H9 (cell line): ENCODE measurements at regions not wholly inside any gene's neighbourhood (a gene's known extent, or its start where the extent isn't known, plus 50 kb on each side); places are given as distances from the start of the nearest gene placed in this dataset.

Experiments
- DNase-seq: peaks from one replicate; pipeline ENCODE4 v3.0.0-alpha.2; 2017
- H2AFZ ChIP-seq: one replicate; pipeline ENCODE4 v1.6.1; 2013; ENCODE audit warnings: mild to moderate bottlenecking, low read length, control low read depth, moderate library complexity
- H2AK5ac ChIP-seq: 2 replicates; pipeline ENCODE4 v1.6.1; 2013; ENCODE audit warnings: low read length, control low read depth, mixed read lengths; ENCODE audit not compliant: insufficient read length
- H2BK120ac ChIP-seq: one replicate; pipeline ENCODE4 v1.6.1; 2013; ENCODE audit warnings: low read depth, mild to moderate bottlenecking, low read length, control low read depth, inconsistent platforms; ENCODE audit not compliant: poor library complexity, severe bottlenecking
- H2BK12ac ChIP-seq: 2 replicates; pipeline ENCODE4 v1.6.1; 2013; ENCODE audit warnings: low read length, control low read depth, mixed read lengths, low read depth; ENCODE audit not compliant: insufficient read length
- H2BK15ac ChIP-seq: 2 replicates; pipeline ENCODE4 v1.6.1; 2013; ENCODE audit warnings: low read depth, low read length, control low read depth
- H2BK20ac ChIP-seq: one replicate; pipeline ENCODE4 v1.6.1; 2013; ENCODE audit warnings: low read depth, mild to moderate bottlenecking, low read length, control low read depth, inconsistent platforms; ENCODE audit not compliant: poor library complexity, severe bottlenecking
- H2BK5ac ChIP-seq: 2 replicates; pipeline ENCODE4 v1.6.1; 2013; ENCODE audit warnings: low read length, control low read depth, mixed read lengths; ENCODE audit not compliant: insufficient read length
- H3K14ac ChIP-seq: 2 replicates; pipeline ENCODE4 v1.6.1; 2013; ENCODE audit warnings: low read length, control low read depth; ENCODE audit not compliant: insufficient read depth
- H3K18ac ChIP-seq: 2 replicates; pipeline ENCODE4 v1.6.1; 2013; ENCODE audit warnings: low read depth, mild to moderate bottlenecking, mixed read lengths, low read length, control low read depth; ENCODE audit not compliant: insufficient read length
- H3K23ac ChIP-seq: 2 replicates; pipeline ENCODE4 v1.6.1; 2013; ENCODE audit warnings: low read length, control low read depth, mixed read lengths, low read depth; ENCODE audit not compliant: insufficient read length
- H3K23me2 ChIP-seq: 2 replicates; pipeline ENCODE4 v1.6.1; 2013; ENCODE audit warnings: low read depth, mild to moderate bottlenecking, mixed read lengths, low read length, control low read depth; ENCODE audit not compliant: insufficient read length, poor library complexity, severe bottlenecking
- H3K27ac ChIP-seq: 2 replicates; pipeline ENCODE4 v1.5.1; 2013; ENCODE audit warnings: low read length, control low read depth, mixed read lengths, low read depth; ENCODE audit not compliant: insufficient read length
- H3K27me3 ChIP-seq: 2 replicates; pipeline ENCODE4 v1.6.1; 2013; ENCODE audit warnings: low read length, control low read depth, inconsistent platforms; ENCODE audit not compliant: insufficient read depth
- H3K4ac ChIP-seq: 2 replicates; pipeline ENCODE4 v1.6.1; 2013; ENCODE audit warnings: low read depth, mild to moderate bottlenecking, control low read depth, inconsistent platforms, low read length, moderate library complexity
- H3K4me1 ChIP-seq: 2 replicates; pipeline ENCODE4 v1.6.1; 2013; ENCODE audit warnings: low read length, control low read depth, inconsistent platforms; ENCODE audit not compliant: insufficient read depth
- H3K4me2 ChIP-seq: 2 replicates; pipeline ENCODE4 v1.6.1; 2013; ENCODE audit warnings: low read length, control low read depth, mixed read lengths; ENCODE audit not compliant: insufficient read length, insufficient read depth
- H3K56ac ChIP-seq: 2 replicates; pipeline ENCODE4 v1.6.1; 2013; ENCODE audit warnings: low read depth, mild to moderate bottlenecking, mixed read lengths, low read length, control low read depth; ENCODE audit not compliant: insufficient read length
- H3K79me1 ChIP-seq: 2 replicates; pipeline ENCODE4 v1.6.1; 2013; ENCODE audit warnings: low read depth, mild to moderate bottlenecking, moderate library complexity, low read length, control low read depth, inconsistent platforms; ENCODE audit not compliant: insufficient read depth, poor library complexity, severe bottlenecking
- H3K79me2 ChIP-seq: 2 replicates; pipeline ENCODE4 v1.6.1; 2013; ENCODE audit warnings: low read length, control low read depth, inconsistent platforms; ENCODE audit not compliant: insufficient read depth
- H3K9ac ChIP-seq: 2 replicates; pipeline ENCODE4 v1.6.1; 2013; ENCODE audit warnings: low read length, control low read depth, mixed read lengths; ENCODE audit not compliant: insufficient read length; ENCODE audit errors: extremely low read depth
- H3K9me3 ChIP-seq: one replicate; pipeline ENCODE4 v1.6.1; 2013; ENCODE audit warnings: low read depth, low read length, inconsistent platforms; ENCODE audit not compliant: control insufficient read depth
- H3T11ph ChIP-seq: one replicate; pipeline ENCODE4 v1.6.1; 2013; ENCODE audit warnings: mild to moderate bottlenecking, low read length, control low read depth, inconsistent platforms
- H4K20me1 ChIP-seq: one replicate; pipeline ENCODE4 v1.6.1; 2013; ENCODE audit not compliant: control insufficient read depth, insufficient read length, insufficient read depth
- H4K5ac ChIP-seq: 2 replicates; pipeline ENCODE4 v1.6.1; 2013; ENCODE audit warnings: low read depth, mild to moderate bottlenecking, mixed read lengths, low read length, control low read depth; ENCODE audit not compliant: insufficient read length
- H4K8ac ChIP-seq: replicated peaks from 2 replicates; pipeline ENCODE4 v1.6.1; 2013; ENCODE audit warnings: low read length, control low read depth, mixed read lengths, low read depth; ENCODE audit not compliant: insufficient read length
- H4K91ac ChIP-seq: 2 replicates; pipeline ENCODE4 v1.6.1; 2013; ENCODE audit warnings: low read depth, mild to moderate bottlenecking, moderate library complexity, mixed read lengths, low read length, control low read depth; ENCODE audit not compliant: insufficient read length
- H3K27ac Mint-ChIP-seq, 3 experiments: 2 replicates in 2 of 3; 3 replicates in 1 of 3; pipeline ENCODE4 v1.8.0; 2020 to 2021; ENCODE audit warnings: mixed read lengths in 3 of 3, mild to moderate bottlenecking in 1 of 3, moderate library complexity in 1 of 3
- H3K27me3 Mint-ChIP-seq: 2 replicates; pipeline ENCODE4 v1.8.0; 2021; ENCODE audit warnings: low read depth, mild to moderate bottlenecking, moderate library complexity, mixed read lengths
- H3K36me3 Mint-ChIP-seq, 3 experiments: 2 replicates in 2 of 3; 3 replicates in 1 of 3; pipeline ENCODE4 v1.8.0; 2020 to 2021; ENCODE audit warnings: low read depth in 3 of 3, mixed read lengths in 3 of 3; ENCODE audit not compliant: insufficient read depth in 1 of 3
- H3K4me1 Mint-ChIP-seq, 2 experiments: 2 replicates each; pipeline ENCODE4 v1.8.0; 2020; ENCODE audit warnings: mixed read lengths in 2 of 2
- H3K4me3 Mint-ChIP-seq, 2 experiments: 2 replicates in 1 of 2; 3 replicates in 1 of 2; pipeline ENCODE4 v1.8.0; 2020 to 2021; ENCODE audit warnings: mild to moderate bottlenecking in 2 of 2, mixed read lengths in 2 of 2, moderate library complexity in 1 of 2
- H3K9me3 Mint-ChIP-seq, 2 experiments: 2 replicates in 1 of 2; 3 replicates in 1 of 2; pipeline ENCODE4 v1.8.0; 2020; ENCODE audit warnings: mild to moderate bottlenecking in 2 of 2, mixed read lengths in 2 of 2, moderate library complexity in 1 of 2
- CTCF ChIP-seq: fragments of 200-600 bp; sonication (generic); conservative IDR thresholded peaks from 3 replicates; pipeline ENCODE4 v1.8.0; 2021; ENCODE audit warnings: antibody characterized with exemption, mild to moderate bottlenecking
- WGBS: extraction: QIAGEN DNeasy Blood & Tissue Kit; methylation state at CpG from one replicate; pipeline ENCODE4 v1.1.7; 2013; ENCODE audit warnings: missing lambda C conversion rate, low lambda C conversion rate, mixed read lengths; ENCODE audit not compliant: insufficient read length; ENCODE audit errors: extremely low coverage; 5-methylcytosine and 5-hydroxymethylcytosine counted together

- Histone ChIP-seq H4K91ac (no peak overlapping the region), H2BK12ac (no peak overlapping the region), H3K4ac (no peak overlapping the region), H3K9me3 (no peaks in the 10 kb centered on the region), H3T11ph (no peak overlapping the region), H3K79me2 (no peaks in the 10 kb centered on the region), H3K9ac (no peak overlapping the region), H2BK20ac (no peak overlapping the region), H3K27ac (no peak overlapping the region), H3K27me3 (no peaks in the 10 kb centered on the region), H4K8ac (no peak overlapping the region), H2BK5ac (no peak overlapping the region), H2BK120ac (no peak overlapping the region), H2BK15ac (no peak overlapping the region), H3K18ac (no peak overlapping the region), H2AFZ (no peak overlapping the region), H3K23me2 (no peaks in the 10 kb centered on the region), H2AK5ac (no peak overlapping the region), H3K56ac (no peak overlapping the region), H4K20me1 (no peaks in the 10 kb centered on the region), H3K23ac (no peak overlapping the region), H3K14ac (no peak overlapping the region), H3K4me1 (no peaks in the 10 kb centered on the region), H4K5ac (no peak overlapping the region), H3K4me2 (no peak overlapping the region), H3K79me1 (no peaks in the 10 kb centered on the region)
- peaks cover 0 to 6% of the 10 kb centered on the region in 2 experiments; a peak in 2 of 4 replicates for H3K4me1 Mint-ChIP-seq
- peaks cover 16 to 24% of the 10 kb centered on the region in 2 experiments for H3K9me3 Mint-ChIP-seq
- H3K27ac Mint-ChIP-seq = no peak overlapping the region
- WGBS = no CpG with 5 or more reads among the region's 1 CpG
- peaks cover 0 to 10% (median 7%) of the 10 kb centered on the region in 3 experiments; a peak in 5 of 7 replicates for H3K36me3 Mint-ChIP-seq
- H3K4me3 Mint-ChIP-seq = no peak overlapping the region
- peaks cover 7% of the 10 kb centered on the region for H3K27me3 Mint-ChIP-seq
- TF ChIP-seq CTCF = no peak
- no peak for DNase-seq
These were observed 77.0 kb downstream of the HTR5A start for GRCh38 chr7:155147172-155147571.
